Stimulated activated naive B cell treated with anti-CD40 and anti-IgM and Interleukin-4, amounts not matched to agents 10 μg/mL and 1 μg/mL and 100 μg/mL, for 72 hours (primary cell): ENCODE measurements at regions not wholly inside any gene's neighbourhood (a gene's known extent, or its start where the extent isn't known, plus 50 kb on each side); places are given as distances from the start of the nearest gene placed in this dataset.
A peak's percentile ranks its signal among the peaks of the same experiment; 100 is the strongest.

Experiments used
- ATAC-seq, 2 donors: fragments of 150-1000 bp; cut with Tn5 transposase; replicated peaks; 2 replicates each; pipeline ENCODE4 v1.10.0; 2021; ENCODE audit warnings: moderate library complexity in 1 of 2
- DNase-seq: peaks from one replicate; pipeline ENCODE4 v3.0.0; 2021
- H3K27ac Mint-ChIP-seq: one replicate; pipeline ENCODE4 v1.8.0; 2022; ENCODE audit warnings: mild to moderate bottlenecking, mixed read lengths
- H3K27me3 Mint-ChIP-seq, 2 donors: one replicate each; pipeline ENCODE4 v1.8.0; 2022; ENCODE audit warnings: mixed read lengths in 2 of 2
- H3K36me3 Mint-ChIP-seq, 2 donors: one replicate each; pipeline ENCODE4 v1.8.0; 2022; ENCODE audit warnings: mixed read lengths in 2 of 2, mild to moderate bottlenecking in 1 of 2
- H3K4me1 Mint-ChIP-seq, 2 donors: one replicate each; pipeline ENCODE4 v1.8.0; 2022; ENCODE audit warnings: mixed read lengths in 2 of 2, mild to moderate bottlenecking in 1 of 2
- H3K4me3 Mint-ChIP-seq, 2 donors: one replicate each; pipeline ENCODE4 v1.8.0; 2022; ENCODE audit warnings: mild to moderate bottlenecking in 2 of 2, mixed read lengths in 2 of 2, moderate library complexity in 1 of 2
- H3K9me3 Mint-ChIP-seq, 2 donors: one replicate each; pipeline ENCODE4 v1.8.0; 2022; ENCODE audit warnings: mixed read lengths in 2 of 2, mild to moderate bottlenecking in 1 of 2

GRCh38 chr1:239253032-239253431 is 133.3 kb upstream of the CHRM3 start:
- DNase-seq (no peak), ATAC-seq (no peak)
- H3K36me3 Mint-ChIP-seq = no peaks in the 10 kb centered on the region
- H3K27ac Mint-ChIP-seq = no peak overlapping the region
- no peaks in the 10 kb centered on the region for H3K4me1 Mint-ChIP-seq
- no peak overlapping the region for H3K4me3 Mint-ChIP-seq
- H3K27me3 Mint-ChIP-seq = no peaks in the 10 kb centered on the region
- H3K9me3 Mint-ChIP-seq = peaks cover 6 to 11% of the 10 kb centered on the region in 2 donors

GRCh38 chr1:239250353-239251035 is 135.9 kb upstream of the CHRM3 start:
- ATAC-seq (peak; percentile 45 to 51), DNase-seq (no peak)
- Mint-ChIP-seq H3K9me3 (peaks cover 0 to 3% of the 10 kb centered on the region in 2 donors), H3K27me3 (no peaks in the 10 kb centered on the region), H3K4me1 (no peaks in the 10 kb centered on the region), H3K4me3 (no peak overlapping the region), H3K27ac (no peak overlapping the region), H3K36me3 (no peaks in the 10 kb centered on the region)

GRCh38 chr1:239247285-239247684 is 139.1 kb upstream of the CHRM3 start:
- H3K36me3 Mint-ChIP-seq = no peaks in the 10 kb centered on the region
- DNase-seq (no peak), ATAC-seq (no peak)
- no peak overlapping the region for H3K4me3 Mint-ChIP-seq
- no peak overlapping the region for H3K27ac Mint-ChIP-seq
- peaks cover 0 to 1% of the 10 kb centered on the region in 2 donors for H3K9me3 Mint-ChIP-seq
- H3K4me1 Mint-ChIP-seq = no peaks in the 10 kb centered on the region
- H3K27me3 Mint-ChIP-seq = no peaks in the 10 kb centered on the region

- H3K9me3 Mint-ChIP-seq = no peaks in the 10 kb centered on the region
- ATAC-seq (no peak), DNase-seq (no peak)
- H3K27me3 Mint-ChIP-seq = no peaks in the 10 kb centered on the region
- H3K36me3 Mint-ChIP-seq = no peaks in the 10 kb centered on the region
- no peak overlapping the region for H3K4me3 Mint-ChIP-seq
- H3K27ac Mint-ChIP-seq = no peak overlapping the region
- H3K4me1 Mint-ChIP-seq = no peaks in the 10 kb centered on the region
Measured at GRCh38 chr1:239244084-239244483, 142.3 kb upstream of the CHRM3 start.

GRCh38 chr1:239243006-239243405 is 143.4 kb upstream of the CHRM3 start:
- no peaks in the 10 kb centered on the region for H3K4me1 Mint-ChIP-seq
- no peak overlapping the region for H3K4me3 Mint-ChIP-seq
- peaks cover 0 to 1% of the 10 kb centered on the region in 2 donors for H3K9me3 Mint-ChIP-seq
- no peaks in the 10 kb centered on the region for H3K27me3 Mint-ChIP-seq
- no peak for DNase-seq
- no peak for ATAC-seq
- H3K36me3 Mint-ChIP-seq = no peaks in the 10 kb centered on the region
- H3K27ac Mint-ChIP-seq = no peak overlapping the region

GRCh38 chr1:239242404-239242803 is 144.0 kb upstream of the CHRM3 start:
- Mint-ChIP-seq H3K36me3 (no peaks in the 10 kb centered on the region), H3K27me3 (no peaks in the 10 kb centered on the region), H3K9me3 (peaks cover 0 to 1% of the 10 kb centered on the region in 2 donors), H3K27ac (no peak overlapping the region), H3K4me1 (no peaks in the 10 kb centered on the region), H3K4me3 (no peak overlapping the region)
- DNase-seq (no peak), ATAC-seq (no peak)

GRCh38 chr1:239240736-239241135 is 145.6 kb upstream of the CHRM3 start:
- Mint-ChIP-seq H3K4me1 (no peaks in the 10 kb centered on the region), H3K4me3 (no peak overlapping the region), H3K36me3 (no peaks in the 10 kb centered on the region), H3K27me3 (no peaks in the 10 kb centered on the region), H3K27ac (no peak overlapping the region), H3K9me3 (peaks cover 0 to 1% of the 10 kb centered on the region in 2 donors)
- ATAC-seq (no peak), DNase-seq (no peak)

GRCh38 chr1:239239529-239239928 is 146.8 kb upstream of the CHRM3 start:
- ATAC-seq (no peak), DNase-seq (no peak)
- Mint-ChIP-seq H3K27ac (no peak overlapping the region), H3K27me3 (no peaks in the 10 kb centered on the region), H3K36me3 (no peaks in the 10 kb centered on the region), H3K4me3 (no peak overlapping the region), H3K4me1 (no peaks in the 10 kb centered on the region), H3K9me3 (peaks cover 0 to 1% of the 10 kb centered on the region in 2 donors)

- no peaks in the 10 kb centered on the region for H3K4me1 Mint-ChIP-seq
- ATAC-seq (no peak), DNase-seq (no peak)
- H3K27ac Mint-ChIP-seq = no peak overlapping the region
- H3K27me3 Mint-ChIP-seq = no peaks in the 10 kb centered on the region
- peaks cover 0 to 1% of the 10 kb centered on the region in 2 donors for H3K9me3 Mint-ChIP-seq
- H3K4me3 Mint-ChIP-seq = no peak overlapping the region
- H3K36me3 Mint-ChIP-seq = no peaks in the 10 kb centered on the region
Measured at GRCh38 chr1:239237912-239238311, 148.5 kb upstream of the CHRM3 start.

- no peak for ATAC-seq
- Mint-ChIP-seq H3K27ac (no peak overlapping the region), H3K36me3 (no peaks in the 10 kb centered on the region), H3K27me3 (no peaks in the 10 kb centered on the region), H3K4me1 (no peaks in the 10 kb centered on the region), H3K9me3 (peaks cover 0 to 5% of the 10 kb centered on the region in 2 donors), H3K4me3 (no peak overlapping the region)
- no peak for DNase-seq
Measured at GRCh38 chr1:239233626-239234025, 152.7 kb upstream of the CHRM3 start.

- Mint-ChIP-seq H3K27me3 (no peaks in the 10 kb centered on the region), H3K9me3 (peaks cover 0 to 4% of the 10 kb centered on the region in 2 donors), H3K4me3 (no peak overlapping the region), H3K4me1 (no peaks in the 10 kb centered on the region), H3K27ac (no peak overlapping the region), H3K36me3 (no peaks in the 10 kb centered on the region)
- DNase-seq = no peak
- ATAC-seq = no peak
Measured at GRCh38 chr1:239232921-239233320, 153.4 kb upstream of the CHRM3 start.

- Mint-ChIP-seq H3K4me3 (no peak overlapping the region), H3K9me3 (peaks cover 14 to 17% of the 10 kb centered on the region in 2 donors), H3K27me3 (no peaks in the 10 kb centered on the region), H3K36me3 (no peaks in the 10 kb centered on the region), H3K4me1 (no peaks in the 10 kb centered on the region), H3K27ac (no peak overlapping the region)
- DNase-seq (no peak), ATAC-seq (no peak)
Measured at GRCh38 chr1:239228451-239228850, 157.9 kb upstream of the CHRM3 start.

- Mint-ChIP-seq H3K4me1 (no peaks in the 10 kb centered on the region), H3K27me3 (no peaks in the 10 kb centered on the region), H3K27ac (no peak overlapping the region), H3K36me3 (no peaks in the 10 kb centered on the region), H3K9me3 (peaks cover 24 to 27% of the 10 kb centered on the region in 2 donors), H3K4me3 (no peak overlapping the region)
- DNase-seq (no peak), ATAC-seq (no peak)
Measured at GRCh38 chr1:239225396-239225795, 161.0 kb upstream of the CHRM3 start.

GRCh38 chr1:239224100-239224499 is 162.3 kb upstream of the CHRM3 start:
- Mint-ChIP-seq H3K4me1 (no peaks in the 10 kb centered on the region), H3K27me3 (no peaks in the 10 kb centered on the region), H3K27ac (no peak overlapping the region), H3K4me3 (no peak overlapping the region), H3K9me3 (peaks cover 21 to 27% of the 10 kb centered on the region in 2 donors), H3K36me3 (no peaks in the 10 kb centered on the region)
- DNase-seq (no peak), ATAC-seq (no peak)

- Mint-ChIP-seq H3K27ac (no peak overlapping the region), H3K36me3 (no peaks in the 10 kb centered on the region), H3K9me3 (peaks cover 21 to 27% of the 10 kb centered on the region in 2 donors), H3K4me1 (no peaks in the 10 kb centered on the region), H3K4me3 (no peak overlapping the region), H3K27me3 (no peaks in the 10 kb centered on the region)
- ATAC-seq (no peak), DNase-seq (no peak)
Measured at GRCh38 chr1:239222999-239223398, 163.4 kb upstream of the CHRM3 start.

GRCh38 chr1:239221656-239222055 is 164.7 kb upstream of the CHRM3 start:
- H3K36me3 Mint-ChIP-seq = no peaks in the 10 kb centered on the region
- ATAC-seq (no peak), DNase-seq (no peak)
- H3K9me3 Mint-ChIP-seq = peaks cover 21 to 27% of the 10 kb centered on the region in 2 donors
- H3K4me3 Mint-ChIP-seq = no peak overlapping the region
- H3K27ac Mint-ChIP-seq = no peak overlapping the region
- no peaks in the 10 kb centered on the region for H3K27me3 Mint-ChIP-seq
- H3K4me1 Mint-ChIP-seq = no peaks in the 10 kb centered on the region
